H9 (cell line): ENCODE measurements at regions not wholly inside any gene's neighbourhood (a gene's known extent, or its start where the extent isn't known, plus 50 kb on each side); places are given as distances from the start of the nearest gene placed in this dataset.

Source experiments
- DNase-seq: peaks from one replicate; pipeline ENCODE4 v3.0.0-alpha.2; 2017
- H2AFZ ChIP-seq: one replicate; pipeline ENCODE4 v1.6.1; 2013; ENCODE audit warnings: mild to moderate bottlenecking, low read length, control low read depth, moderate library complexity
- H2AK5ac ChIP-seq: 2 replicates; pipeline ENCODE4 v1.6.1; 2013; ENCODE audit warnings: low read length, control low read depth, mixed read lengths; ENCODE audit not compliant: insufficient read length
- H2BK120ac ChIP-seq: one replicate; pipeline ENCODE4 v1.6.1; 2013; ENCODE audit warnings: low read depth, mild to moderate bottlenecking, low read length, control low read depth, inconsistent platforms; ENCODE audit not compliant: poor library complexity, severe bottlenecking
- H2BK12ac ChIP-seq: 2 replicates; pipeline ENCODE4 v1.6.1; 2013; ENCODE audit warnings: low read length, control low read depth, mixed read lengths, low read depth; ENCODE audit not compliant: insufficient read length
- H2BK15ac ChIP-seq: 2 replicates; pipeline ENCODE4 v1.6.1; 2013; ENCODE audit warnings: low read depth, low read length, control low read depth
- H2BK20ac ChIP-seq: one replicate; pipeline ENCODE4 v1.6.1; 2013; ENCODE audit warnings: low read depth, mild to moderate bottlenecking, low read length, control low read depth, inconsistent platforms; ENCODE audit not compliant: poor library complexity, severe bottlenecking
- H2BK5ac ChIP-seq: 2 replicates; pipeline ENCODE4 v1.6.1; 2013; ENCODE audit warnings: low read length, control low read depth, mixed read lengths; ENCODE audit not compliant: insufficient read length
- H3K14ac ChIP-seq: 2 replicates; pipeline ENCODE4 v1.6.1; 2013; ENCODE audit warnings: low read length, control low read depth; ENCODE audit not compliant: insufficient read depth
- H3K18ac ChIP-seq: 2 replicates; pipeline ENCODE4 v1.6.1; 2013; ENCODE audit warnings: low read depth, mild to moderate bottlenecking, mixed read lengths, low read length, control low read depth; ENCODE audit not compliant: insufficient read length
- H3K23ac ChIP-seq: 2 replicates; pipeline ENCODE4 v1.6.1; 2013; ENCODE audit warnings: low read length, control low read depth, mixed read lengths, low read depth; ENCODE audit not compliant: insufficient read length
- H3K23me2 ChIP-seq: 2 replicates; pipeline ENCODE4 v1.6.1; 2013; ENCODE audit warnings: low read depth, mild to moderate bottlenecking, mixed read lengths, low read length, control low read depth; ENCODE audit not compliant: insufficient read length, poor library complexity, severe bottlenecking
- H3K27ac ChIP-seq: 2 replicates; pipeline ENCODE4 v1.5.1; 2013; ENCODE audit warnings: low read length, control low read depth, mixed read lengths, low read depth; ENCODE audit not compliant: insufficient read length
- H3K27me3 ChIP-seq: 2 replicates; pipeline ENCODE4 v1.6.1; 2013; ENCODE audit warnings: low read length, control low read depth, inconsistent platforms; ENCODE audit not compliant: insufficient read depth
- H3K4ac ChIP-seq: 2 replicates; pipeline ENCODE4 v1.6.1; 2013; ENCODE audit warnings: low read depth, mild to moderate bottlenecking, control low read depth, inconsistent platforms, low read length, moderate library complexity
- H3K4me1 ChIP-seq: 2 replicates; pipeline ENCODE4 v1.6.1; 2013; ENCODE audit warnings: low read length, control low read depth, inconsistent platforms; ENCODE audit not compliant: insufficient read depth
- H3K4me2 ChIP-seq: 2 replicates; pipeline ENCODE4 v1.6.1; 2013; ENCODE audit warnings: low read length, control low read depth, mixed read lengths; ENCODE audit not compliant: insufficient read length, insufficient read depth
- H3K56ac ChIP-seq: 2 replicates; pipeline ENCODE4 v1.6.1; 2013; ENCODE audit warnings: low read depth, mild to moderate bottlenecking, mixed read lengths, low read length, control low read depth; ENCODE audit not compliant: insufficient read length
- H3K79me1 ChIP-seq: 2 replicates; pipeline ENCODE4 v1.6.1; 2013; ENCODE audit warnings: low read depth, mild to moderate bottlenecking, moderate library complexity, low read length, control low read depth, inconsistent platforms; ENCODE audit not compliant: insufficient read depth, poor library complexity, severe bottlenecking
- H3K79me2 ChIP-seq: 2 replicates; pipeline ENCODE4 v1.6.1; 2013; ENCODE audit warnings: low read length, control low read depth, inconsistent platforms; ENCODE audit not compliant: insufficient read depth
- H3K9ac ChIP-seq: 2 replicates; pipeline ENCODE4 v1.6.1; 2013; ENCODE audit warnings: low read length, control low read depth, mixed read lengths; ENCODE audit not compliant: insufficient read length; ENCODE audit errors: extremely low read depth
- H3K9me3 ChIP-seq: one replicate; pipeline ENCODE4 v1.6.1; 2013; ENCODE audit warnings: low read depth, low read length, inconsistent platforms; ENCODE audit not compliant: control insufficient read depth
- H3T11ph ChIP-seq: one replicate; pipeline ENCODE4 v1.6.1; 2013; ENCODE audit warnings: mild to moderate bottlenecking, low read length, control low read depth, inconsistent platforms
- H4K20me1 ChIP-seq: one replicate; pipeline ENCODE4 v1.6.1; 2013; ENCODE audit not compliant: control insufficient read depth, insufficient read length, insufficient read depth
- H4K5ac ChIP-seq: 2 replicates; pipeline ENCODE4 v1.6.1; 2013; ENCODE audit warnings: low read depth, mild to moderate bottlenecking, mixed read lengths, low read length, control low read depth; ENCODE audit not compliant: insufficient read length
- H4K8ac ChIP-seq: replicated peaks from 2 replicates; pipeline ENCODE4 v1.6.1; 2013; ENCODE audit warnings: low read length, control low read depth, mixed read lengths, low read depth; ENCODE audit not compliant: insufficient read length
- H4K91ac ChIP-seq: 2 replicates; pipeline ENCODE4 v1.6.1; 2013; ENCODE audit warnings: low read depth, mild to moderate bottlenecking, moderate library complexity, mixed read lengths, low read length, control low read depth; ENCODE audit not compliant: insufficient read length
- H3K27ac Mint-ChIP-seq, 3 experiments: 2 replicates in 2 of 3; 3 replicates in 1 of 3; pipeline ENCODE4 v1.8.0; 2020 to 2021; ENCODE audit warnings: mixed read lengths in 3 of 3, mild to moderate bottlenecking in 1 of 3, moderate library complexity in 1 of 3
- H3K27me3 Mint-ChIP-seq: 2 replicates; pipeline ENCODE4 v1.8.0; 2021; ENCODE audit warnings: low read depth, mild to moderate bottlenecking, moderate library complexity, mixed read lengths
- H3K36me3 Mint-ChIP-seq, 3 experiments: 2 replicates in 2 of 3; 3 replicates in 1 of 3; pipeline ENCODE4 v1.8.0; 2020 to 2021; ENCODE audit warnings: low read depth in 3 of 3, mixed read lengths in 3 of 3; ENCODE audit not compliant: insufficient read depth in 1 of 3
- H3K4me1 Mint-ChIP-seq, 2 experiments: 2 replicates each; pipeline ENCODE4 v1.8.0; 2020; ENCODE audit warnings: mixed read lengths in 2 of 2
- H3K4me3 Mint-ChIP-seq, 2 experiments: 2 replicates in 1 of 2; 3 replicates in 1 of 2; pipeline ENCODE4 v1.8.0; 2020 to 2021; ENCODE audit warnings: mild to moderate bottlenecking in 2 of 2, mixed read lengths in 2 of 2, moderate library complexity in 1 of 2
- H3K9me3 Mint-ChIP-seq, 2 experiments: 2 replicates in 1 of 2; 3 replicates in 1 of 2; pipeline ENCODE4 v1.8.0; 2020; ENCODE audit warnings: mild to moderate bottlenecking in 2 of 2, mixed read lengths in 2 of 2, moderate library complexity in 1 of 2
- CTCF ChIP-seq: fragments of 200-600 bp; sonication (generic); conservative IDR thresholded peaks from 3 replicates; pipeline ENCODE4 v1.8.0; 2021; ENCODE audit warnings: antibody characterized with exemption, mild to moderate bottlenecking
- WGBS: extraction: QIAGEN DNeasy Blood & Tissue Kit; methylation state at CpG from one replicate; pipeline ENCODE4 v1.1.7; 2013; ENCODE audit warnings: missing lambda C conversion rate, low lambda C conversion rate, mixed read lengths; ENCODE audit not compliant: insufficient read length; ENCODE audit errors: extremely low coverage; 5-methylcytosine and 5-hydroxymethylcytosine counted together

- Histone ChIP-seq H3T11ph (no peak overlapping the region), H3K4me2 (peak overlapping the region; percentile 85), H3K27me3 (peaks cover 28% of the 10 kb centered on the region; the same call in 1 of the 2 replicates), H3K9ac (peak overlapping the region; percentile 76), H2BK120ac (peak overlapping the region; percentile 86), H2BK5ac (no peak overlapping the region), H3K79me2 (no peaks in the 10 kb centered on the region), H3K4me1 (peaks cover 19% of the 10 kb centered on the region; the same call in 1 of the 2 replicates), H3K79me1 (no peaks in the 10 kb centered on the region), H4K91ac (peak overlapping the region; percentile 55), H3K14ac (peak overlapping the region; percentile 85), H3K4ac (peak overlapping the region; percentile 50; the same call in 1 of the 2 replicates), H3K56ac (no peak overlapping the region), H3K18ac (peak overlapping the region; percentile 87), H4K20me1 (no peaks in the 10 kb centered on the region), H3K23ac (no peak overlapping the region), H3K9me3 (no peaks in the 10 kb centered on the region), H2AK5ac (peak overlapping the region; percentile 96), H2BK20ac (no peak overlapping the region), H4K8ac (peak overlapping the region; percentile 45), H3K27ac (peak overlapping the region; percentile 98), H3K23me2 (peaks cover 30% of the 10 kb centered on the region), H2AFZ (no peak overlapping the region), H2BK15ac (no peak overlapping the region), H4K5ac (peak overlapping the region; percentile 90), H2BK12ac (peak overlapping the region; percentile 99)
- Mint-ChIP-seq H3K4me3 (peak overlapping the region; percentile 54 to 76), H3K4me1 (peaks cover 49 to 70% of the 10 kb centered on the region in 2 experiments), H3K9me3 (peaks cover 61 to 72% of the 10 kb centered on the region in 2 experiments), H3K27me3 (peaks cover 69% of the 10 kb centered on the region), H3K36me3 (peaks cover 4 to 13% (median 13%) of the 10 kb centered on the region in 3 experiments), H3K27ac (peak overlapping the region; percentile 95 to 100 (median 99))
- TF ChIP-seq CTCF = peak; percentile 60
- peak; percentile 91 for DNase-seq
- WGBS = no CpG with 5 or more reads among the region's 44 CpGs
Measured at GRCh38 chrX:40169193-40170101, 71.7 kb upstream of the BCOR start.
